ENCODE measurements at regions not wholly inside any gene's neighbourhood (a gene's known extent, or its start where the extent isn't known, plus 50 kb on each side); places are given as distances from the start of the nearest gene placed in this dataset.

GRCh38 chr19:32020538-32020937 lies 324.9 kb upstream of the ZNF507 start:
- Histone ChIP-seq H3K36me3 (no peaks in the 10 kb centered on the region), H3K4me1 (no peaks in the 10 kb centered on the region), H3K9ac (ENCODE audit: low read depth in 2 of 2, low read length in 2 of 2) (no peak overlapping the region), H3K4me3 (no peak overlapping the region), H3K27ac (no peak overlapping the region), H3K27me3 (no peaks in the 10 kb centered on the region), H3K9me3 (no peaks in the 10 kb centered on the region)
- no peak for TF ChIP-seq CTCF (IDR thresholded peaks at IDR 0.05)
- intact Hi-C loops (cut with DNase I), result no loop called here
- no peak for DNase-seq

- Histone ChIP-seq H3K9ac (ENCODE audit: low read depth in 2 of 2, low read length in 2 of 2) (no peak overlapping the region), H3K36me3 (no peaks in the 10 kb centered on the region), H3K27me3 (no peaks in the 10 kb centered on the region), H3K4me3 (no peak overlapping the region), H3K9me3 (no peaks in the 10 kb centered on the region), H3K4me1 (no peaks in the 10 kb centered on the region), H3K27ac (no peak overlapping the region)
- no peak for TF ChIP-seq CTCF (IDR thresholded peaks at IDR 0.05)
- intact Hi-C loops (cut with DNase I), result no loop called here
- no peak for DNase-seq
Measured at GRCh38 chr19:32022044-32022640, 323.3 kb upstream of the ZNF507 start.

- Histone ChIP-seq H3K9ac (ENCODE audit: low read depth in 2 of 2, low read length in 2 of 2) (no peak overlapping the region), H3K36me3 (no peaks in the 10 kb centered on the region), H3K4me3 (no peak overlapping the region), H3K27ac (no peak overlapping the region), H3K9me3 (no peaks in the 10 kb centered on the region), H3K4me1 (no peaks in the 10 kb centered on the region), H3K27me3 (no peaks in the 10 kb centered on the region)
- DNase-seq, result no peak
- no peak for TF ChIP-seq CTCF (IDR thresholded peaks at IDR 0.05)
- intact Hi-C loops (cut with DNase I), result no loop called here
Measured at GRCh38 chr19:32022731-32023563, 322.5 kb upstream of the ZNF507 start.

GRCh38 chr19:32023564-32023832 lies 321.9 kb upstream of the ZNF507 start:
- Histone ChIP-seq H3K9me3 (no peaks in the 10 kb centered on the region), H3K27ac (no peak overlapping the region), H3K36me3 (no peaks in the 10 kb centered on the region), H3K4me1 (no peaks in the 10 kb centered on the region), H3K4me3 (no peak overlapping the region), H3K9ac (ENCODE audit: low read depth in 2 of 2, low read length in 2 of 2) (no peak overlapping the region), H3K27me3 (no peaks in the 10 kb centered on the region)
- no peak for TF ChIP-seq CTCF (IDR thresholded peaks at IDR 0.05)
- intact Hi-C loops (cut with DNase I), result no loop called here
- DNase-seq, result no peak

- Histone ChIP-seq H3K4me3 (no peak overlapping the region), H3K36me3 (no peaks in the 10 kb centered on the region), H3K9me3 (no peaks in the 10 kb centered on the region), H3K4me1 (no peaks in the 10 kb centered on the region), H3K27ac (no peak overlapping the region), H3K27me3 (no peaks in the 10 kb centered on the region), H3K9ac (ENCODE audit: low read depth in 2 of 2, low read length in 2 of 2) (no peak overlapping the region)
- TF ChIP-seq CTCF (IDR thresholded peaks at IDR 0.05), result no peak
- intact Hi-C loops (cut with DNase I), result no loop called here
- no peak for DNase-seq
Measured at GRCh38 chr19:32029235-32029634, 316.2 kb upstream of the ZNF507 start.
